ENCODE measurements at regions not wholly inside any gene's neighbourhood (a gene's known extent, or its start where the extent isn't known, plus 50 kb on each side); places are given as distances from the start of the nearest gene placed in this dataset.
"Not testable (repeated sequence)": the region's sequence is repeated elsewhere in the genome, so short reads cannot be mapped to it uniquely, and the experiment has no call there.

GRCh38 chr1:148432318-148432717, 50.8 kb downstream of the PPIAL4G start:
- TF ChIP-seq CTCF (IDR thresholded peaks at IDR 0.05); ATF2 (CRISPR knock-in tag; IDR thresholded peaks at IDR 0.05; ENCODE audit: borderline replicate concordance, low read depth); KAT7 (CRISPR knock-in tag; IDR thresholded peaks at IDR 0.05; ENCODE audit: borderline replicate concordance); ZBTB21 (CRISPR knock-in tag; IDR thresholded peaks at IDR 0.05; ENCODE audit: borderline replicate concordance); ZNF317 (CRISPR knock-in tag; IDR thresholded peaks at IDR 0.05; ENCODE audit: borderline replicate concordance, low read depth); AR (CRISPR knock-in tag; IDR thresholded peaks at IDR 0.05); ESRRA (CRISPR knock-in tag; IDR thresholded peaks at IDR 0.05; ENCODE audit: borderline replicate concordance); ZNF263 (CRISPR knock-in tag; IDR thresholded peaks at IDR 0.05; ENCODE audit: low read depth); PRDM15 (CRISPR knock-in tag; IDR thresholded peaks at IDR 0.05); ZSCAN18 (CRISPR knock-in tag; IDR thresholded peaks at IDR 0.05); SOX15 (CRISPR knock-in tag; IDR thresholded peaks at IDR 0.05); USF2 (CRISPR knock-in tag; IDR thresholded peaks at IDR 0.05): not testable (repeated sequence)
